Gastrocnemius medialis (tissue), 4 donors: ENCODE measurements at regions not wholly inside any gene's neighbourhood (a gene's known extent, or its start where the extent isn't known, plus 50 kb on each side); places are given as distances from the start of the nearest gene placed in this dataset.

Experiments
- ATAC-seq, 2 donors: fragments of 150-250 bp; one replicate each; pipeline ENCODE4 v1.9.1; 2016
- DNase-seq, 2 donors: peaks; one replicate each; pipeline ENCODE4 v3.0.0-alpha.2; 2019
- H3K27ac ChIP-seq, 4 donors: fragments of 200-600 bp; sonication (generic); 1 replicate in 1 of 4; 2 replicates in 3 of 4; pipeline ENCODE4 v1.5.1; 2016 to 2018; ENCODE audit warnings: mild to moderate bottlenecking in 2 of 4, moderate library complexity in 1 of 4
- H3K27me3 ChIP-seq, 3 donors: fragments of 200-600 bp; sonication (generic) in 2 of 3; 1 replicate in 1 of 3; 2 replicates in 2 of 3; pipeline versions ENCODE4 v1.5.1 to v1.6.0; 2016 to 2019; ENCODE audit warnings: mild to moderate bottlenecking in 1 of 3, moderate library complexity in 1 of 3
- H3K36me3 ChIP-seq, 2 donors: fragments of 200-600 bp; sonication (generic) in 1 of 2; one replicate each; pipeline ENCODE4 v1.5.1; 2017 to 2018
- H3K4me1 ChIP-seq, 2 donors: fragments of 200-600 bp; sonication (generic) in 1 of 2; one replicate each; pipeline ENCODE4 v1.5.1; 2016 to 2017; ENCODE audit warnings: mild to moderate bottlenecking in 2 of 2
- H3K4me3 ChIP-seq, 4 donors: fragments of 200-600 bp; sonication (generic) in 3 of 4; 1 replicate in 1 of 4; 2 replicates in 3 of 4; pipeline ENCODE4 v1.5.1; 2016 to 2019; ENCODE audit warnings: mild to moderate bottlenecking in 2 of 4
- H3K9me3 ChIP-seq, 3 donors: fragments of 200-600 bp; sonication (generic) in 2 of 3; 1 replicate in 1 of 3; 2 replicates in 2 of 3; pipeline ENCODE4 v1.5.1; 2016 to 2019
- CTCF ChIP-seq, 5 experiments: fragments of 450-650 bp in 3 of 5; fragments of 200-600 bp in 2 of 5; sonication (generic) in 2 of 5; IDR thresholded peaks in 4 of 5; conservative IDR thresholded peaks in 1 of 5; 1 replicate in 4 of 5; 2 replicates in 1 of 5; pipeline ENCODE4 v1.5.1; 2016 to 2019; ENCODE audit warnings: antibody characterized with exemption in 5 of 5, mild to moderate bottlenecking in 3 of 5, moderate library complexity in 3 of 5
- POLR2A ChIP-seq, 2 donors: fragments of 450-650 bp; IDR thresholded peaks; one replicate each; pipeline ENCODE4 v1.6.1; 2017; ENCODE audit warnings: antibody characterized with exemption in 2 of 2, mild to moderate bottlenecking in 2 of 2, moderate library complexity in 2 of 2
- in situ Hi-C, 4 donors: fragments of 200-750 bp; cut with MboI; loops; one replicate each; pipeline versions ENCODE4 v1.15.0 to v1.8.0; 2017; ENCODE audit warnings: low sequenced_read_pairs in 4 of 4
- intact Hi-C: fragments of 100-400 bp; cut with DNase I; formaldehyde crosslinking; loops from one replicate; pipeline ENCODE4 v1.15.1; 2023; ENCODE audit warnings: low total_unique reads

DNA sequence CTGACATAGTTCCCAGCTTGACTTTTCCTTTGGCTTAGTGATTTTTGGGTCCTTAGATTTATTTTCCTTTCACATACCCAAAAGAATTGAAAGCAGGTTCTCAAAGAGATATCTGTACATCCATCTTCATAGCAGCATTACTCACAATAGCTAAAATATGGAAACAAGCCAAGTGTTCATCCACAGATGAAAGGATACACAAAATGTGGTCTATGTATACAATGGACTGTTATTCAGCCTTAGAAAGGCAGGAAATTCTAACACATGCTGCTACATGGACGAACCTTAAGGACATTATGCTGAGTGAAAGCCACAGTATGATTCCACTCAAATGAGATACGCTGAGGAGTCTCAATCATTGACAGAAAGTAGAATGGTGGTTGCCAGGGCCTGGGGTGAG, 171.8 kb downstream of the IGLL1 start:
- Histone ChIP-seq H3K4me3 (no peak overlapping the region), H3K27me3 (peaks cover 0 to 13% (median 0%) of the 10 kb centered on the region in 3 donors), H3K9me3 (no peaks in the 10 kb centered on the region), H3K27ac (no peak overlapping the region), H3K4me1 (no peaks in the 10 kb centered on the region), H3K36me3 (no peaks in the 10 kb centered on the region)
- in situ Hi-C loops: no loop called here
- DNase-seq (no peak), ATAC-seq (no peak)
- intact Hi-C loops: no loop called here
- no peak for TF ChIP-seq CTCF (IDR thresholded peaks at IDR 0.05 in 4 of 5, conservative IDR thresholded peaks at IDR 0.05 in 1 of 5)
- no peak for TF ChIP-seq POLR2A (IDR thresholded peaks at IDR 0.05)

- TF ChIP-seq POLR2A (IDR thresholded peaks at IDR 0.05) (no peak), CTCF (IDR thresholded peaks at IDR 0.05 in 4 of 5, conservative IDR thresholded peaks at IDR 0.05 in 1 of 5) (no peak)
- peaks cover 0 to 22% (median 5%) of the 10 kb centered on the region in 3 donors for H3K27me3 ChIP-seq
- no peak overlapping the region for H3K27ac ChIP-seq
- H3K4me1 ChIP-seq: no peaks in the 10 kb centered on the region
- no peak overlapping the region for H3K4me3 ChIP-seq
- ATAC-seq (no peak), DNase-seq (no peak)
- H3K9me3 ChIP-seq: no peaks in the 10 kb centered on the region
- in situ Hi-C loops (no loop called here), intact Hi-C loops (no loop called here)
- H3K36me3 ChIP-seq: no peaks in the 10 kb centered on the region
These were observed 174.7 kb downstream of the IGLL1 start for GRCh38 chr22:23405366-23405851.

- no peak for DNase-seq
- Histone ChIP-seq H3K4me3 (no peak overlapping the region), H3K4me1 (no peaks in the 10 kb centered on the region), H3K27ac (no peak overlapping the region), H3K36me3 (no peaks in the 10 kb centered on the region), H3K9me3 (no peaks in the 10 kb centered on the region), H3K27me3 (peaks cover 0 to 22% (median 5%) of the 10 kb centered on the region in 3 donors)
- intact Hi-C loops: no loop called here
- in situ Hi-C loops: no loop called here
- TF ChIP-seq POLR2A (IDR thresholded peaks at IDR 0.05) (no peak), CTCF (IDR thresholded peaks at IDR 0.05 in 4 of 5, conservative IDR thresholded peaks at IDR 0.05 in 1 of 5) (no peak)
- no peak for ATAC-seq
These were observed 175.3 kb downstream of the IGLL1 start for GRCh38 chr22:23404689-23405365.

DNA sequence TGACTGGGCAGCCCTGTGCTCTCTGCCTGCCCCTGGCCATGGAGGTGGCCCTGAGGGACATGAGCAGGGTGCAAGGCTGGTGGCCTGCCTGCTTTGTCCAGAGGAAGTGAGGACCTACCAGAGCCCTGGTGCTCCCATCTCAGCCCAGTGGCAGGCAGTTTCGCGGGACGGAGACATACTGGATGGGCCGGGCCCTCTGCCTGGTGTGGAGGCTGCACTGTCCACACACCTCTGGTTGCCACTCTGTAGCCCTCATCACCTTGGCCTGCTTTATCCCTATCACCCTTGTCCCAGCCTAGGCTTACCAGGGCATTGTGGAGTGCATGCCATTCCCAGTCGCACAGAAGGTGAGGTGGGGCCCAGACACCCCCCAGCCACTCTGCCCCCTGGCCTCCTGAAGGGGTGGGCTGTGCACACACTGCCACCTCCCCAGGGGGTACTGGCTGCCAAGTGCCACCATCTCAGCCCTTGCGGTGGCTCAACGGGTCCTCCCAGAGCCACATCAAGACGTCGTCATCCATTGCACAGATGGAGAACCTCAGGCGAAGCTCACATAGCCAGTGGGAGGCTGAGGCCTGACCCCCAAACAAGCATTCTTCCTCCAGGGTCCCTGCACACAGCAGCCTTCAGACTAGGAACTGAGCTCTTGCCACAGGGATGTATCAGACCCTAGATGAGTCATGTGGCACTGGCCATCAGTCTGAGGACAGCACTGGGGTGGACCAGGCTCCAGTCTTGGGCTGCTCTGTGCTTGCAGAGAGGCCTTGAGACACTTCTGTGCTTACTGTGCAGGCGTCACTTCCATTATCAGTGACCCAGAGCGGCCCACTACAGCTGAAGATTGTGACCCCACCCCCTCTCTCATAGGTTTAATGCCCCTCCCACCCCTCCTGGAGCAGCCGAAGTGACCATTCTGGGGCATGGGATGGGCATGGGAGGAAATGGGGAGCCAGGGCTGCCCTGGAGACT, 176.1 kb downstream of the IGLL1 start:
- DNase-seq (no peak), ATAC-seq (no peak)
- intact Hi-C loops: no loop called here
- Histone ChIP-seq H3K36me3 (no peaks in the 10 kb centered on the region), H3K27me3 (peaks cover 0 to 22% (median 5%) of the 10 kb centered on the region in 3 donors), H3K9me3 (no peaks in the 10 kb centered on the region), H3K27ac (no peak overlapping the region), H3K4me1 (no peaks in the 10 kb centered on the region), H3K4me3 (no peak overlapping the region)
- TF ChIP-seq CTCF (IDR thresholded peaks at IDR 0.05 in 4 of 5, conservative IDR thresholded peaks at IDR 0.05 in 1 of 5): no peak
- no peak for TF ChIP-seq POLR2A (IDR thresholded peaks at IDR 0.05)
- in situ Hi-C loops: no loop called here
